ENCODE measurements at regions not wholly inside any gene's neighbourhood (a gene's known extent, or its start where the extent isn't known, plus 50 kb on each side); places are given as distances from the start of the nearest gene placed in this dataset.

GRCh38 chr17:37833237-37833859 lies 88.5 kb upstream of the HNF1B start:
- CTCF ChIA-PET: no interaction called here
- H3K27me3 ChIP-seq (replicated peaks; ENCODE audit: insufficient read depth, low read depth, low read length, poor library complexity): no peaks in the 10 kb centered on the region
- no peaks in the 10 kb centered on the region for H3K4me1 ChIP-seq (ENCODE audit: insufficient read depth, low read length, poor library complexity, severe bottlenecking)
- POLR2A ChIA-PET (ENCODE audit: low non-redundant PET): no interaction called here
- H3K9me3 ChIP-seq (ENCODE audit: low read depth, low read length, poor library complexity, severe bottlenecking): no peaks in the 10 kb centered on the region
- no peak for TF ChIP-seq EZH2 (IDR thresholded peaks at IDR 0.05; ENCODE audit: borderline replicate concordance, low read depth, low read length, poor library complexity, severe bottlenecking)
- TF ChIP-seq CTCF (conservative IDR thresholded peaks at IDR 0.05; ENCODE audit: low read depth, low read length): no peak
- BruUV-seq (replicated peaks): no TSS peak
- H3K27ac ChIP-seq (ENCODE audit: low read depth, low read length, poor library complexity, severe bottlenecking): no peak overlapping the region
- intact Hi-C loops (cut with micrococcal nuclease; ENCODE audit: unreplicated experiment): no loop called here
- no peaks in the 10 kb centered on the region for H3K36me3 ChIP-seq (ENCODE audit: insufficient read depth, low read length, poor library complexity, severe bottlenecking)
- DNase-seq (ENCODE audit: low spot score): no peak
- no peak overlapping the region for H3K4me3 ChIP-seq (ENCODE audit: low read depth, low read length, poor library complexity, severe bottlenecking)

GRCh38 chr17:37831986-37832385 lies 87.1 kb upstream of the HNF1B start:
- no peak for DNase-seq (ENCODE audit: low spot score)
- POLR2A ChIA-PET (ENCODE audit: low non-redundant PET): no interaction called here
- CTCF ChIA-PET: no interaction called here
- intact Hi-C loops (cut with micrococcal nuclease; ENCODE audit: unreplicated experiment): no loop called here
- Histone ChIP-seq H3K27me3 (replicated peaks; ENCODE audit: insufficient read depth, low read depth, low read length, poor library complexity) (no peaks in the 10 kb centered on the region), H3K9me3 (ENCODE audit: low read depth, low read length, poor library complexity, severe bottlenecking) (no peaks in the 10 kb centered on the region), H3K4me1 (ENCODE audit: insufficient read depth, low read length, poor library complexity, severe bottlenecking) (no peaks in the 10 kb centered on the region), H3K36me3 (ENCODE audit: insufficient read depth, low read length, poor library complexity, severe bottlenecking) (no peaks in the 10 kb centered on the region), H3K4me3 (ENCODE audit: low read depth, low read length, poor library complexity, severe bottlenecking) (no peak overlapping the region), H3K27ac (ENCODE audit: low read depth, low read length, poor library complexity, severe bottlenecking) (no peak overlapping the region)
- no peak for TF ChIP-seq CTCF (conservative IDR thresholded peaks at IDR 0.05; ENCODE audit: low read depth, low read length)
- no peak for TF ChIP-seq EZH2 (IDR thresholded peaks at IDR 0.05; ENCODE audit: borderline replicate concordance, low read depth, low read length, poor library complexity, severe bottlenecking)
- no TSS peak for BruUV-seq (replicated peaks)

- ChIA-PET POLR2A (ENCODE audit: low non-redundant PET) (no interaction called here), CTCF (no interaction called here)
- Histone ChIP-seq H3K27ac (ENCODE audit: low read depth, low read length, poor library complexity, severe bottlenecking) (no peak overlapping the region), H3K4me1 (ENCODE audit: insufficient read depth, low read length, poor library complexity, severe bottlenecking) (no peaks in the 10 kb centered on the region), H3K36me3 (ENCODE audit: insufficient read depth, low read length, poor library complexity, severe bottlenecking) (no peaks in the 10 kb centered on the region), H3K27me3 (replicated peaks; ENCODE audit: insufficient read depth, low read depth, low read length, poor library complexity) (no peaks in the 10 kb centered on the region), H3K9me3 (ENCODE audit: low read depth, low read length, poor library complexity, severe bottlenecking) (no peaks in the 10 kb centered on the region), H3K4me3 (ENCODE audit: low read depth, low read length, poor library complexity, severe bottlenecking) (no peak overlapping the region)
- no TSS peak for BruUV-seq (replicated peaks)
- DNase-seq (ENCODE audit: low spot score): no peak
- intact Hi-C loops (cut with micrococcal nuclease; ENCODE audit: unreplicated experiment): no loop called here
- TF ChIP-seq CTCF (conservative IDR thresholded peaks at IDR 0.05; ENCODE audit: low read depth, low read length) (no peak), EZH2 (IDR thresholded peaks at IDR 0.05; ENCODE audit: borderline replicate concordance, low read depth, low read length, poor library complexity, severe bottlenecking) (no peak)
Measured at GRCh38 chr17:37831492-37831891, 86.6 kb upstream of the HNF1B start.

Data from A673 (cell line).